Posterior vena cava (tissue), 2 donors: ENCODE measurements at regions not wholly inside any gene's neighbourhood (a gene's known extent, or its start where the extent isn't known, plus 50 kb on each side); places are given as distances from the start of the nearest gene placed in this dataset.

Experiments used
- DNase-seq: peaks from one replicate; pipeline ENCODE4 v3.0.0-alpha.2; 2020; ENCODE audit warnings: low spot score
- intact Hi-C, 2 donors: fragments of 100-400 bp; cut with DNase I; formaldehyde crosslinking; loops; one replicate each; pipeline versions ENCODE4 v1.14.1 to v1.14.2; 2022 to 2023
- donor health status: DM: yes; HTN: yes; CAD: no.
- donor health status: DM: yes; HTN: yes; CAD: no.

GRCh38 chr1:38131024-38131585 lies 84.5 kb upstream of the POU3F1 start:
- intact Hi-C loops = no loop called here
- DNase-seq = no peak

- intact Hi-C loops = no loop called here
Observed at GRCh38 chr1:38129971-38130370, 83.4 kb upstream of the POU3F1 start.

DNA sequence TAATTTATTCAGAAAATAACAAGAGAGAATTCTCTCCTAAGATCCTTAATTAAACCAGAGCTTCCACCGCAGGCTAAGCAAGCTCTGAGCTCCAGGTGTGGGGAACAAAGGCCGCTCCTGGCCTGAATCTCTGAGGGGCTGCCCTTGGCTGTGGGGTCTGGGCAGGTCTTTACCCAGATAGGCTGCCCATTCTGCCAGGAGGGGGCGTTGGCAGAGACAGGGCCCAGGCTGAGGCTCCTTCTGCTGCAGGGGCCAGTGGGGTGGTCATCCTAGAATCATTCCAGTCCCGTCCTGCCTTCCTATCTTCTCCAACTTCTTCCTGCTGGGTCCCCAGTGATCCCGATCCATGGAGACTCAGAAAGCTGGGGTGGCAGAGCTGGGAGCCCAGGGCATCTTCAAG lies 82.9 kb upstream of the POU3F1 start:
- intact Hi-C loops = no loop called here
- peak; percentile 41 for DNase-seq

More at GRCh38 chr1:38129971-38130370, 83.4 kb upstream of the POU3F1 start:
- no peak for DNase-seq

DNA sequence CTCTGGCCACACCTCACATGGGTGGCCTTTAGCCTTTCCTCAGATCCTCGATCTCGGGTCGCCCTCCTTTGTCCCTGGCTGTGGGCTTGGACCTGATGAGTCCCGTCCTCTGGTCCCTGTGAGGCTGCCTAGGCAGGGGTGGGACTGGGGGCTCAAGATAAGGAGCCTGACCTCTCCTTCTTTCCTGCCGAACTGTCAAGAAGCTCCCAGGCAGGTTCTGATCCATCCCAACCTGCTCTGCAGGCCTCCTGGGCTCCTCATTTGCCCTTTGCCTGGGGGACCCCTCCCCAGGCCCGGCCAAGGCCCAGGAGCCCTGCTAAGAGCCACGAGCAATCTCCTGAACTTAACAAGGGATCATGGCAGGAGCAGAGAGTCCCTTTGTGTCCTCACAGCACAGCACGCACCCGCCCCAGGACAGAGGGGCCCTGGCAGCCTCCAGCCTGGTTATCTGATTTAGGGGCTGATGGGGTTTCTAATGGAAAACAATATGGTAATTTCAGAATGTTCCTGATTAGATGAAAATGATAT lies 82.4 kb upstream of the POU3F1 start:
- intact Hi-C loops = no loop called here
- peak; percentile 50 for DNase-seq

DNA sequence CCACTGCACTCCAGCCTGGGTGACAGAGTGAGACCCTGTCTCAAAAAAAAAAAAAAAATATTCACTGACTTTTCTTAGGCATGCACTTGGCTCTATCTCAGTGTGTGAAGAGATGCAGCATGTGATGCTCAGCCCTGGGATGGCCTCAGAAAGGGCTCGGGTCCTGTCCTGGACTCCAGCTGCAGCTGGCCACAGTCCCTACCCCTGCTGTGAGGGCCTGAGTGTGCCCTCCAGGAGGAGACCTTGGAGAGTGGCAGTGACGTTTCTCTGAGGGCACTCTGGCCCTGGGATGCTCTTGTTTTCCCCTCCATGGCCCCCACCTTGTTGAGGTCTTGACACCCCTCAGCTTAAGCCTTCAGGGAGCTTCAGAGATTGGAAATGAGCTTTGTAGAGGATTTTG lies 81.9 kb upstream of the POU3F1 start:
- DNase-seq = peak; percentile 11
- intact Hi-C loops = no loop called here

GRCh38 chr1:38127428-38127827 lies 80.8 kb upstream of the POU3F1 start:
- DNase-seq = peak; percentile 0
- intact Hi-C loops = no loop called here

DNA sequence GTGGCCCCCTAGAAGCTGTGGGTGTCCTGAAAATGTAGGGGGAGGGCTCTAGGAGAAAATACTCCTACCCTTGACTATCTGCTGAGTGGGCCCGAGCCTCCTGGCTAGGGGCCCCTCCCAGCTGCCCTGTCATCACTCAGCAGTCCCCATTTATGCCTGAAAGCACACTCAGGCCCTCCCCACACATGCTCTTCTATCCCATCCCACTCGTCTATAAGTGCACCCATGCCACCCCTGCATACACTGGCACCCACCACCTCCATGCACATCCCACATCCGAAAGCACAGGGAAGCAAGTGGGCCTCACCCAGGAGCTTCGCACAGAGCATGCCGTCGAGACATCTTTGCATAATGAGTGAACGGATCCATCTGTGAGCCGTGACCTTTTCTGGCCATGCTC lies 80.4 kb upstream of the POU3F1 start:
- intact Hi-C loops = no loop called here
- DNase-seq = peak; percentile 47

GRCh38 chr1:38125837-38126520 lies 79.4 kb upstream of the POU3F1 start:
- intact Hi-C loops = no loop called here
- DNase-seq = peak; percentile 57

GRCh38 chr1:38125016-38125415 lies 78.4 kb upstream of the POU3F1 start:
- intact Hi-C loops = no loop called here
- DNase-seq = peak; percentile 23

- peak; percentile 54 for DNase-seq
- intact Hi-C loops = no loop called here
Observed at GRCh38 chr1:38123356-38124135, 77.0 kb upstream of the POU3F1 start.

DNA sequence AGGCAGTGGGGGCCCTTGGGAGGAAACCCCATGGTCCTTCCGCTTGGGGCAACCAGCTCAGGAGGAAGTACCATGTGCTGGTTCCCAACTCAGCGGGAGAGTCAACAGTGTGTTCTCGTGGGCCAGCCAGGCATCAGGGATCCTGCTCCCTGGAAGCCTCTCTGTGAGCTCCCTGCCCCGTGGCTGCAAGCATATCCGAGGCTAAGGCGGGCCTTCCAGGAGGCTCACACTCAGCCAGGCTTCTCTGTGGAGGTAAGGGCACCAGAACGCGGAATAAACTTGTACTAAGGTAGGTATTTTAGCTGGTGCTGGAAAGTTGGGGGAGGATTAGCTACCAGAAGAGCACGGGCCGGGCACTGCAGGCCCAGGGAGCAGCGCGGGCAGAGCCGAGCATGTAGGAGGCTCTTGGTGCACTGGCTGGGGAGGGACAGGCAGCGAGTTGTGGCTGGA lies 74.7 kb upstream of the POU3F1 start:
- intact Hi-C loops = no loop called here
- DNase-seq = peak; percentile 77

DNA sequence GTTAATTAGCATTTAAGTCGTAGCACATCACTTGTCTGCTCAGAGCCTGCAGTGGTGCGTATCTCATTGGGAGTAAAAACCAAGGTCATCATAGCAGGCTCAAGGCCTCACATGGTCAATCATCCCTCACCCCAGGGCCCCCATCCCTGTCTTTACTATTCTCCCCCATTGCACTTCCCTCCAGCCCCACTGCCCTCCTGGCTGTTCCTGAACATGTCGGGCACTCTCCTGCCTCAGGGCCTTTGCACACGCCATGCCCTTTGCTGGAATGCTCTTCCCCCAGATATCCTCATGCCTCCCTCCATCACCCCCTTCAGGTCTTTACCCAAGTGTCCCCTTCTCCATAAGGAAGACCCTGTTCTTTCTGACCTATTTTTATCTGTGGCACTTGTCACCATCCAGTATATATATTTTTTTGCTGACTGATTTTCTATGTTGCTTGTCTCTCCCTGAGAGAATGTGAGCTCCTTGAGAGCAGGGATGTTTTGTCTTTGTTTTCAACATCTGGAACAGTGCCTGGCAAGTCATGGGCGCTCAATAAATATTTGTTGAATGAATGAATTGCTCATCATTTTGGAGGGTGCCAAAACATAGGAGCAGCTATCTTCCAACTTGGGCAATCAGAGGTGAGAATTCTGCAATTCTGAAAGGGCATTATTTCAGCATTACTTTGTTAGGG lies 74.1 kb upstream of the POU3F1 start:
- intact Hi-C loops = no loop called here
- peak; percentile 25 for DNase-seq

GRCh38 chr1:38118976-38119375 lies 72.4 kb upstream of the POU3F1 start:
- intact Hi-C loops = no loop called here
- DNase-seq = no peak

- peak; percentile 69 for DNase-seq
- intact Hi-C loops = no loop called here
Observed at GRCh38 chr1:38117444-38117887, 70.9 kb upstream of the POU3F1 start.

DNA sequence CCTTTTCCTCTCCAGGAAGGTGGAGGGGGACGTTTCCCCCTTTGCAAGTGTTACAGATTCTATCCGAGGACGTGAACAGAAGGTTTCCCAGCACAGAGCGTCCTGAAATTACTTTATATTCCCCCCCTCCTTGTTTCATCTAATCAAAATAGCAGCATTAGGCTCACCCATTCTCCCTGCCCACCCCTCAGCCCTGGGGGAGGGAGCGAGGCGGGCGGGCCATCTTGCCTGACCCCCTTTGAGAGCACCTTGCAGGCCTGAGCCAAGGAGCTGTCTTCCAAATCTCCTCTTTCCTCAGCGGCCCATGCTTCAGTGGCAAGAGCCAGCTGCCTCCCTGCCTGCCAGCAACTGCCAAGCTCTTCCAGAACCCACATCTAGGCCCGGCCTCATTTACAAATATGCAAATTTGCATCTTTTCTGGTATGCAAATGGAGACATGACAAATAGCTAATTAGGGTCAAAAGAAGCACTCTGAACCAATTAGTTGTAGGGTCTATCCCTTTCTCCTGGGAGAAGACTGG lies 69.1 kb upstream of the POU3F1 start:
- intact Hi-C loops = no loop called here
- DNase-seq = peak; percentile 34

- no peak for DNase-seq
- intact Hi-C loops = no loop called here
Observed at GRCh38 chr1:38115226-38115625, 68.6 kb upstream of the POU3F1 start.

- DNase-seq = peak; percentile 71
- intact Hi-C loops = no loop called here
Observed at GRCh38 chr1:38114241-38115026, 67.8 kb upstream of the POU3F1 start.

DNA sequence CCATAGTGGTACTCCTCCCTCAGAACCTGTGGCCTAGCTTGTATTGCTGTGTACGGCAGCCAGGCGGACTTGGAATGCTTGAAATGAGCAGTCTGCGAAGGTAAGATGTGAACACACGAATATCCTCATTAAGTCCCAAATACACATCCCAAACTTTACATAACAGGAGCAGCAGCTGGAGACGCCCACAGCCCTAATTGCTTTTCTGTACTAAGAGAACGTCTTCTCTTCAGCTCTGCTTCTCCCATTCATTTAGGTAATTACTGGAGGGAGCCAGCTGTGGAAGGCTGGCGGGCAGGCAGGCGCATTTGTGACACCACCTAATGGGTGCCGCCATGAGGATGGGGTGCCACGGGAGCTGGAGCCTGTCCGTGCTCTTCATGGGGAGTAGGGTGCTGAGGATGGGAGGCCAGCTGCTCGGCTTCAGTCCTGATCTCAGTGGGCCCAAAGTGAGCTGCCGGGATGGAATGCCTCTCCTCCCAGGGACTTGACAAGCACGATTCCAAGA lies 66.6 kb upstream of the POU3F1 start:
- intact Hi-C loops = no loop called here

More for the DNA sequence above, 66.6 kb upstream of the POU3F1 start:
- peak; percentile 43 for DNase-seq
